22Rv1 (cell line): ENCODE measurements at regions not wholly inside any gene's neighbourhood (a gene's known extent, or its start where the extent isn't known, plus 50 kb on each side); places are given as distances from the start of the nearest gene placed in this dataset.

Source experiments
- ZFX ChIP-seq: fragments of 450-650 bp; IDR thresholded peaks from 2 replicates; pipeline ENCODE4 v1.6.1; 2017; ENCODE audit warnings: antibody characterized with exemption, borderline replicate concordance
- TF ChIP-seq, protein P1 (sequence below): fragments of 450-650 bp; IDR thresholded peaks from 2 replicates; pipeline ENCODE4 v1.5.1; 2017; ENCODE audit warnings: mild to moderate bottlenecking

DNA sequence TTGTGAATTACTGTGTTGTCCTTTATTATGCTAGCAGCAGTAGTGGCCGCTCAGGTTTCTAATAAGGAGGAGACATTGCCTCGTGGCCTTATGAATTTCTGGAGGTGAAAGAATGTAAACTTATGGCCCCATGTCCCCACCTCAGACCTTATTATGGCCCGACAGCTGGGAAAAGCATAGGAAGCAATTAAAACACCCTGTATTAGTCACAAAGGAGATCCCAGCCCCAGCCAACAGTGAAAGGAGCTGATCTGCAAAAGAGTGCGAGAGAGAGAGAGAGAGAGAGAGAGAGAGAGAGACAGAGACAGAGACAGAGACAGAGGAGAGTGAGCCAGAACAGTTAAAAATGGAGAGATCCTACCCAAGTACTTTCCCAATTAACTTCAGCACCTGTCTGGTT, 269.3 kb downstream of the DMRT2 start:
- TF ChIP-seq, protein P1, sequence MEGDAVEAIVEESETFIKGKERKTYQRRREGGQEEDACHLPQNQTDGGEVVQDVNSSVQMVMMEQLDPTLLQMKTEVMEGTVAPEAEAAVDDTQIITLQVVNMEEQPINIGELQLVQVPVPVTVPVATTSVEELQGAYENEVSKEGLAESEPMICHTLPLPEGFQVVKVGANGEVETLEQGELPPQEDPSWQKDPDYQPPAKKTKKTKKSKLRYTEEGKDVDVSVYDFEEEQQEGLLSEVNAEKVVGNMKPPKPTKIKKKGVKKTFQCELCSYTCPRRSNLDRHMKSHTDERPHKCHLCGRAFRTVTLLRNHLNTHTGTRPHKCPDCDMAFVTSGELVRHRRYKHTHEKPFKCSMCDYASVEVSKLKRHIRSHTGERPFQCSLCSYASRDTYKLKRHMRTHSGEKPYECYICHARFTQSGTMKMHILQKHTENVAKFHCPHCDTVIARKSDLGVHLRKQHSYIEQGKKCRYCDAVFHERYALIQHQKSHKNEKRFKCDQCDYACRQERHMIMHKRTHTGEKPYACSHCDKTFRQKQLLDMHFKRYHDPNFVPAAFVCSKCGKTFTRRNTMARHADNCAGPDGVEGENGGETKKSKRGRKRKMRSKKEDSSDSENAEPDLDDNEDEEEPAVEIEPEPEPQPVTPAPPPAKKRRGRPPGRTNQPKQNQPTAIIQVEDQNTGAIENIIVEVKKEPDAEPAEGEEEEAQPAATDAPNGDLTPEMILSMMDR: no peak
- no peak for TF ChIP-seq ZFX
